ENCODE measurements at regions not wholly inside any gene's neighbourhood (a gene's known extent, or its start where the extent isn't known, plus 50 kb on each side); places are given as distances from the start of the nearest gene placed in this dataset.

GRCh38 chrX:43513085-43513484 is 143.0 kb upstream of the MAOA start:
- Histone ChIP-seq H3K36me3 (ENCODE audit: control insufficient read depth in 2 of 2, extremely low read depth in 1 of 2, insufficient read depth in 2 of 2, low read length in 2 of 2) (no peaks in the 10 kb centered on the region), H4K20me1 (ENCODE audit: control insufficient read depth, extremely low read depth, insufficient read depth, low read length) (no peaks in the 10 kb centered on the region), H3K27me3 (ENCODE audit: control insufficient read depth, extremely low read depth, insufficient read depth, low read length) (peaks cover 3% of the 10 kb centered on the region), H3K4me3 (ENCODE audit: control insufficient read depth in 2 of 3, extremely low read depth in 1 of 3, insufficient read depth in 2 of 3, low read depth in 1 of 3, low read length in 3 of 3) (no peak overlapping the region), H3K27ac (ENCODE audit: control insufficient read depth, insufficient read depth, low read length) (no peak overlapping the region), H3K4me2 (ENCODE audit: control insufficient read depth, extremely low read depth, insufficient read depth, low read depth, low read length) (no peak overlapping the region), H3K4me1 (ENCODE audit: control insufficient read depth, extremely low read depth, insufficient read depth, low read length) (no peaks in the 10 kb centered on the region), H3K9ac (ENCODE audit: control insufficient read depth, extremely low read depth, insufficient read depth, low read length) (no peak overlapping the region), H3K9me1 (ENCODE audit: control insufficient read depth, extremely low read depth, insufficient read depth, low read length) (no peaks in the 10 kb centered on the region), H3K79me2 (ENCODE audit: control insufficient read depth, insufficient read depth, low read length) (no peaks in the 10 kb centered on the region), H2AFZ (ENCODE audit: control insufficient read depth, low read length) (no peak overlapping the region), H3K9me3 (ENCODE audit: control insufficient read depth, low read depth, low read length) (no peaks in the 10 kb centered on the region)
- dilution Hi-C loops (cut with MboI; ENCODE audit: extremely low pct_ligation_motif_present, low sequenced_read_pairs), result no loop called here
- FAIRE-seq, result no peak
- DNase-seq (ENCODE audit: low read depth, low spot score), result no peak
- TF ChIP-seq EZH2 (IDR thresholded peaks at IDR 0.05; ENCODE audit: low read length) (no peak), CTCF (optimal IDR thresholded peaks at IDR 0.05 in 1 of 3, IDR thresholded peaks at IDR 0.05 in 1 of 3, conservative IDR thresholded peaks at IDR 0.05 in 1 of 3; ENCODE audit: extremely low read depth in 1 of 3, insufficient read depth in 2 of 3, low read length in 3 of 3) (no peak)

GRCh38 chrX:43514820-43515219 is 141.3 kb upstream of the MAOA start:
- TF ChIP-seq EZH2 (IDR thresholded peaks at IDR 0.05; ENCODE audit: low read length), result no peak
- no peak for TF ChIP-seq CTCF (optimal IDR thresholded peaks at IDR 0.05 in 1 of 3, IDR thresholded peaks at IDR 0.05 in 1 of 3, conservative IDR thresholded peaks at IDR 0.05 in 1 of 3; ENCODE audit: extremely low read depth in 1 of 3, insufficient read depth in 2 of 3, low read length in 3 of 3)
- Histone ChIP-seq H3K27ac (ENCODE audit: control insufficient read depth, insufficient read depth, low read length) (no peak overlapping the region), H3K4me3 (ENCODE audit: control insufficient read depth in 2 of 3, extremely low read depth in 1 of 3, insufficient read depth in 2 of 3, low read depth in 1 of 3, low read length in 3 of 3) (no peak overlapping the region), H2AFZ (ENCODE audit: control insufficient read depth, low read length) (no peak overlapping the region), H3K9ac (ENCODE audit: control insufficient read depth, extremely low read depth, insufficient read depth, low read length) (no peak overlapping the region), H3K36me3 (ENCODE audit: control insufficient read depth in 2 of 2, extremely low read depth in 1 of 2, insufficient read depth in 2 of 2, low read length in 2 of 2) (no peaks in the 10 kb centered on the region), H4K20me1 (ENCODE audit: control insufficient read depth, extremely low read depth, insufficient read depth, low read length) (no peaks in the 10 kb centered on the region), H3K9me1 (ENCODE audit: control insufficient read depth, extremely low read depth, insufficient read depth, low read length) (no peaks in the 10 kb centered on the region), H3K4me1 (ENCODE audit: control insufficient read depth, extremely low read depth, insufficient read depth, low read length) (no peaks in the 10 kb centered on the region), H3K4me2 (ENCODE audit: control insufficient read depth, extremely low read depth, insufficient read depth, low read depth, low read length) (no peak overlapping the region), H3K9me3 (ENCODE audit: control insufficient read depth, low read depth, low read length) (no peaks in the 10 kb centered on the region), H3K27me3 (ENCODE audit: control insufficient read depth, extremely low read depth, insufficient read depth, low read length) (peaks cover 3% of the 10 kb centered on the region), H3K79me2 (ENCODE audit: control insufficient read depth, insufficient read depth, low read length) (no peaks in the 10 kb centered on the region)
- dilution Hi-C loops (cut with MboI; ENCODE audit: extremely low pct_ligation_motif_present, low sequenced_read_pairs), result no loop called here
- DNase-seq (ENCODE audit: low read depth, low spot score) (no peak), FAIRE-seq (no peak)
